Effector CD4-positive, alpha-beta T cell (primary cell): ENCODE measurements at regions not wholly inside any gene's neighbourhood (a gene's known extent, or its start where the extent isn't known, plus 50 kb on each side); places are given as distances from the start of the nearest gene placed in this dataset.
A peak's percentile ranks its signal among the peaks of the same experiment; 100 is the strongest.
"Not testable (repeated sequence)": the region's sequence is repeated elsewhere in the genome, so short reads cannot be mapped to it uniquely, and the experiment has no call there.

Experiments used
- DNase-seq: peaks from one replicate; pipeline ENCODE4 v3.0.0-alpha.2; 2020

- no peak for DNase-seq
Measured at GRCh38 chr6:834866-835265, 141.9 kb upstream of the EXOC2 start.

GRCh38 chr6:834190-834589 lies 141.3 kb upstream of the EXOC2 start:
- no peak for DNase-seq

- DNase-seq = not testable (repeated sequence)
Measured at GRCh38 chr6:832804-833203, 139.9 kb upstream of the EXOC2 start.

- DNase-seq = no peak
Measured at GRCh38 chr6:830667-831327, 137.9 kb upstream of the EXOC2 start.

GRCh38 chr6:829656-830055 lies 136.7 kb upstream of the EXOC2 start:
- DNase-seq = no peak

GRCh38 chr6:827431-827830 lies 134.5 kb upstream of the EXOC2 start:
- no peak for DNase-seq

GRCh38 chr6:819122-819521 lies 126.2 kb upstream of the EXOC2 start:
- DNase-seq = no peak

GRCh38 chr6:818196-818595 lies 125.3 kb upstream of the EXOC2 start:
- DNase-seq = no peak

GRCh38 chr6:816510-817084 lies 123.7 kb upstream of the EXOC2 start:
- DNase-seq = no peak

GRCh38 chr6:815348-815738 lies 122.4 kb upstream of the EXOC2 start:
- no peak for DNase-seq

GRCh38 chr6:814378-815347 lies 121.7 kb upstream of the EXOC2 start:
- no peak for DNase-seq

- no peak for DNase-seq
Measured at GRCh38 chr6:811831-812230, 118.9 kb upstream of the EXOC2 start.

- DNase-seq = no peak
Measured at GRCh38 chr6:811191-811590, 118.3 kb upstream of the EXOC2 start.

GRCh38 chr6:804771-805170 lies 111.8 kb upstream of the EXOC2 start:
- no peak for DNase-seq

GRCh38 chr6:804317-804716 lies 111.4 kb upstream of the EXOC2 start:
- DNase-seq = no peak

- DNase-seq = no peak
Measured at GRCh38 chr6:803191-803977, 110.4 kb upstream of the EXOC2 start.

- DNase-seq = no peak
Measured at GRCh38 chr6:802701-803100, 109.8 kb upstream of the EXOC2 start.

GRCh38 chr6:802223-802622 lies 109.3 kb upstream of the EXOC2 start:
- DNase-seq = not testable (repeated sequence)

- DNase-seq = no peak
Measured at GRCh38 chr6:799769-800168, 106.8 kb upstream of the EXOC2 start.

GRCh38 chr6:797479-798077 lies 104.6 kb upstream of the EXOC2 start:
- peak; percentile 9 for DNase-seq

GRCh38 chr6:795046-795685 lies 102.2 kb upstream of the EXOC2 start:
- DNase-seq = no peak

- DNase-seq = no peak
Measured at GRCh38 chr6:793261-793660, 100.3 kb upstream of the EXOC2 start.
